HepG2 (cell line): ENCODE measurements at regions not wholly inside any gene's neighbourhood (a gene's known extent, or its start where the extent isn't known, plus 50 kb on each side); places are given as distances from the start of the nearest gene placed in this dataset.

Source experiments
- ATAC-seq: fragments of 200-7000 bp; cut with Tn5 transposase; 3 replicates; pipeline ENCODE4 v1.9.1; 2020; ENCODE audit warnings: mild to moderate bottlenecking, moderate library complexity
- BruUV-seq: library from RNA; stranded (reverse); fragments of 400-500 nt; replicated peaks from 2 replicates; lab custom pipeline; 2021; lab: Mats Ljungman, UMichigan
- CTCF ChIA-PET: fragments of 300-600 bp; formaldehyde crosslinking; extraction: SDS; loops from one replicate; lab custom pipeline; 2021; ENCODE audit warnings: low total read pairs, inconsistent platforms, low intra/inter-chr PET ratio; lab: Yijun Ruan, JAX
- POLR2A ChIA-PET: fragments of 350-600 bp; sonication (Branson Sonifier 250); formaldehyde crosslinking; loops from one replicate; lab custom pipeline; 2020; ENCODE audit warnings: antibody characterized with exemption, inconsistent platforms; lab: Yijun Ruan, JAX
- DNase-seq: peaks from one replicate; pipeline ENCODE4 v3.0.0-alpha.2; 2015; ENCODE audit warnings: low spot score
- FAIRE-seq: peaks from 3 replicates; lab custom pipeline; 2011; peaks lifted over from hg19 to GRCh38; lab: Jason Lieb, UNC
- H2AFZ ChIP-seq: one replicate; pipeline ENCODE4 v1.6.1; 2011; ENCODE audit warnings: low read length, inconsistent platforms
- H3K27ac ChIP-seq: fragments of 300-600 bp; 3 replicates; pipeline ENCODE4 v1.8.0; 2011; ENCODE audit warnings: mixed run types, mild to moderate bottlenecking, mixed read lengths, low read length, inconsistent platforms; ENCODE audit not compliant: insufficient read depth; ENCODE audit errors: extremely low read length
- H3K27me3 ChIP-seq, 2 experiments: fragments of 200-600 bp in 1 of 2; 2 replicates in 1 of 2; 3 replicates in 1 of 2; pipeline versions ENCODE4 v1.6.0 to v1.8.0; 2011; ENCODE audit warnings: low read length in 2 of 2, mild to moderate bottlenecking in 2 of 2, moderate library complexity in 2 of 2, inconsistent platforms in 1 of 2; ENCODE audit not compliant: insufficient read depth in 2 of 2, control insufficient read depth in 1 of 2
- H3K36me3 ChIP-seq, 2 experiments: fragments of 200-600 bp in 1 of 2; replicated peaks in 1 of 2; 2 replicates in 1 of 2; 3 replicates in 1 of 2; pipeline versions ENCODE4 v1.5.1 to v1.8.0; 2011; ENCODE audit warnings: low read length in 2 of 2, inconsistent platforms in 1 of 2; ENCODE audit not compliant: insufficient read depth in 2 of 2, control insufficient read depth in 1 of 2
- H3K4me1 ChIP-seq: 2 replicates; pipeline ENCODE4 v1.5.1; 2012; ENCODE audit warnings: low read length, inconsistent platforms; ENCODE audit not compliant: insufficient read depth
- H3K4me2 ChIP-seq: 2 replicates; pipeline ENCODE4 v1.6.0; 2011; ENCODE audit warnings: low read depth, low read length, inconsistent platforms
- H3K4me3 ChIP-seq, 3 experiments: fragments of 200-600 bp in 1 of 3; sonication (generic), shearing (Covaris generic) in 1 of 3; replicated peaks in 1 of 3; 2 replicates each; pipeline ENCODE4 v1.5.1; 2011 to 2016; ENCODE audit warnings: low read length in 3 of 3, inconsistent platforms in 2 of 3, low read depth in 2 of 3, mild to moderate bottlenecking in 2 of 3, control low read depth in 1 of 3, mixed read lengths in 1 of 3; ENCODE audit not compliant: insufficient read depth in 1 of 3
- H3K79me2 ChIP-seq: one replicate; pipeline ENCODE4 v1.6.1; 2011; ENCODE audit warnings: low read length, inconsistent platforms; ENCODE audit not compliant: insufficient read depth
- H3K9ac ChIP-seq: 2 replicates; pipeline ENCODE4 v1.6.0; 2011; ENCODE audit warnings: mild to moderate bottlenecking, low read depth, low read length, inconsistent platforms; ENCODE audit not compliant: insufficient read depth
- H3K9me3 ChIP-seq: 2 replicates; pipeline ENCODE4 v1.5.1; 2012; ENCODE audit warnings: mild to moderate bottlenecking, low read length
- H4K20me1 ChIP-seq: 2 replicates; pipeline ENCODE4 v1.6.0; 2011; ENCODE audit warnings: inconsistent platforms, mild to moderate bottlenecking, low read length, moderate library complexity; ENCODE audit not compliant: insufficient read depth
- ATF6 ChIP-seq: sonication (generic); formaldehyde crosslinking; conservative IDR thresholded peaks from 2 replicates; pipeline ENCODE4 v1.4.0; 2020; ENCODE audit warnings: missing genetic modification reagents
- KDM4B ChIP-seq: sonication (generic); formaldehyde crosslinking; IDR thresholded peaks from 2 replicates; pipeline ENCODE4 v1.4.0; 2020; ENCODE audit warnings: missing genetic modification reagents
- KLF15 ChIP-seq: sonication (generic); formaldehyde crosslinking; IDR thresholded peaks from 2 replicates; pipeline ENCODE4 v1.8.1; 2023; ENCODE audit warnings: borderline replicate concordance, mild to moderate bottlenecking, inconsistent platforms, missing genetic modification reagents, mixed read lengths
- NFRKB ChIP-seq: fragments of 450-650 bp; IDR thresholded peaks from 2 replicates; pipeline ENCODE4 v1.6.1; 2017
- ZFP41 ChIP-seq: sonication (generic); formaldehyde crosslinking; IDR thresholded peaks from 2 replicates; pipeline ENCODE4 v1.4.0; 2020; ENCODE audit warnings: mild to moderate bottlenecking, missing genetic modification reagents, borderline replicate concordance
- ZKSCAN5 ChIP-seq: sonication (generic); formaldehyde crosslinking; IDR thresholded peaks from 2 replicates; pipeline ENCODE4 v1.5.1; 2020; ENCODE audit warnings: mild to moderate bottlenecking, missing genetic modification reagents
- ZNF329 ChIP-seq: sonication (generic); formaldehyde crosslinking; IDR thresholded peaks from 2 replicates; pipeline ENCODE4 v1.9.0; 2021; ENCODE audit warnings: low read depth, mild to moderate bottlenecking, missing genetic modification reagents
- ZNF407 ChIP-seq: sonication (generic); formaldehyde crosslinking; IDR thresholded peaks from one replicate; pipeline ENCODE4 v1.5.1; 2020; ENCODE audit warnings: mild to moderate bottlenecking, missing genetic modification reagents; ENCODE audit errors: not compliant biosample characterization
- ZNF562 ChIP-seq: sonication (generic); formaldehyde crosslinking; IDR thresholded peaks from 2 replicates; pipeline ENCODE4 v1.8.0; 2022; ENCODE audit warnings: missing genetic modification reagents, borderline replicate concordance
- ZNF720 ChIP-seq: sonication (generic); formaldehyde crosslinking; IDR thresholded peaks from 2 replicates; pipeline ENCODE4 v1.4.0; 2020; ENCODE audit warnings: missing genetic modification reagents
- WGBS: methylation state at CpG from one replicate; pipeline ENCODE4 v1.1.6; 2017; ENCODE audit warnings: low lambda C conversion rate; 5-methylcytosine and 5-hydroxymethylcytosine counted together
- in situ Hi-C: cut with HindIII; loops from 2 replicates; pipeline ENCODE4 v1.10.0; 2017; ENCODE audit warnings: low pct_unique_long_range_greater_than_20kb; ENCODE audit not compliant: extremely low pct_ligation_motif_present
- intact Hi-C: fragments of 100-400 bp; cut with micrococcal nuclease; formaldehyde crosslinking; loops from one replicate; pipeline ENCODE4 v1.10.0; 2022; ENCODE audit not compliant: unreplicated experiment

- TF ChIP-seq ZNF407 (CRISPR knock-in tag), result no peak
- no peak for TF ChIP-seq KLF15 (CRISPR knock-in tag)
- TF ChIP-seq KDM4B (CRISPR knock-in tag), result no peak
Observed at GRCh38 chr13:34320084-34320483, 502.1 kb downstream of the RFC3 start (continued).

- intact Hi-C loops (no loop called here), in situ Hi-C loops (no loop called here)
- BruUV-seq, result no TSS peak
- no peak overlapping the region for H2AFZ ChIP-seq
- no peak overlapping the region for H3K9ac ChIP-seq
- H3K79me2 ChIP-seq, result no peaks in the 10 kb centered on the region
- TF ChIP-seq NFRKB (no peak), ZKSCAN5 (CRISPR knock-in tag) (no peak), ATF6 (no peak), ZNF329 (CRISPR knock-in tag) (no peak), ZNF720 (CRISPR knock-in tag) (no peak), ZNF562 (no peak), ZFP41 (CRISPR knock-in tag) (no peak)
- FAIRE-seq (no peak), DNase-seq (no peak), ATAC-seq (no peak)
- no peaks in the 10 kb centered on the region for H3K36me3 ChIP-seq
- 10% methylated on average over 9 of the region's 9 CpGs for whole genome bisulfite sequencing
- no peaks in the 10 kb centered on the region; a peak in 2 of 5 replicates for H3K27me3 ChIP-seq
- no peaks in the 10 kb centered on the region for H3K9me3 ChIP-seq
- POLR2A ChIA-PET, result no interaction called here
- H3K4me1 ChIP-seq, result no peaks in the 10 kb centered on the region
- no peak overlapping the region for H3K4me3 ChIP-seq
- H3K27ac ChIP-seq, result no peak overlapping the region
- H4K20me1 ChIP-seq, result no peaks in the 10 kb centered on the region
- CTCF ChIA-PET, result no interaction called here
- no peak overlapping the region for H3K4me2 ChIP-seq
Observed at GRCh38 chr13:34322014-34322742, 504.2 kb downstream of the RFC3 start.
